Vagina (tissue), 2 donors: ENCODE measurements at regions not wholly inside any gene's neighbourhood (a gene's known extent, or its start where the extent isn't known, plus 50 kb on each side); places are given as distances from the start of the nearest gene placed in this dataset.

Source experiments
- DNase-seq, 2 donors: peaks; one replicate each; pipeline ENCODE4 v3.0.0-alpha.2; 2017; ENCODE audit errors: extremely low spot score in 2 of 2
- H3K27ac ChIP-seq: fragments of 200-600 bp; sonication (generic); one replicate; pipeline ENCODE4 v1.5.1; 2019
- H3K27me3 ChIP-seq: fragments of 200-600 bp; sonication (generic); one replicate; pipeline ENCODE4 v1.5.1; 2019
- H3K36me3 ChIP-seq, 2 donors: fragments of 200-600 bp; sonication (generic); one replicate each; pipeline ENCODE4 v1.5.1; 2017 to 2019
- H3K4me1 ChIP-seq: fragments of 200-600 bp; sonication (generic); one replicate; pipeline ENCODE4 v1.5.1; 2019
- H3K4me3 ChIP-seq, 2 donors: fragments of 200-600 bp; sonication (generic); 1 replicate in 1 of 2; 2 replicates in 1 of 2; pipeline ENCODE4 v1.5.1; 2016 to 2019
- H3K9me3 ChIP-seq: fragments of 200-600 bp; sonication (generic); one replicate; pipeline ENCODE4 v1.5.1; 2019
- CTCF ChIP-seq, 3 experiments: fragments of 450-650 bp in 2 of 3; fragments of 200-600 bp in 1 of 3; sonication (generic) in 1 of 3; IDR thresholded peaks; one replicate each; pipeline ENCODE4 v1.5.1; 2017 to 2019; ENCODE audit warnings: antibody characterized with exemption in 3 of 3, mild to moderate bottlenecking in 2 of 3, moderate library complexity in 2 of 3
- POLR2A ChIP-seq, 2 donors: fragments of 450-650 bp; IDR thresholded peaks; one replicate each; pipeline ENCODE4 v1.6.1; 2017; ENCODE audit warnings: antibody characterized with exemption in 2 of 2, mild to moderate bottlenecking in 2 of 2, moderate library complexity in 2 of 2
- POLR2AphosphoS5 ChIP-seq, 2 donors: sonication (generic); formaldehyde crosslinking; IDR thresholded peaks; one replicate each; pipeline ENCODE4 v1.9.0; 2017; ENCODE audit warnings: antibody characterized with exemption in 2 of 2, mild to moderate bottlenecking in 2 of 2, low read depth in 1 of 2; ENCODE audit not compliant: insufficient read depth in 1 of 2
- intact Hi-C: fragments of 100-400 bp; cut with DNase I; formaldehyde crosslinking; loops from one replicate; pipeline ENCODE4 v1.15.1; 2023

- no peaks in the 10 kb centered on the region for H3K27me3 ChIP-seq
- H3K36me3 ChIP-seq, result no peaks in the 10 kb centered on the region
- H3K4me3 ChIP-seq, result no peak overlapping the region
- no peaks in the 10 kb centered on the region for H3K4me1 ChIP-seq
- no peaks in the 10 kb centered on the region for H3K9me3 ChIP-seq
- TF ChIP-seq CTCF (IDR thresholded peaks at IDR 0.05) (no peak), POLR2A (IDR thresholded peaks at IDR 0.05) (no peak), POLR2AphosphoS5 (IDR thresholded peaks at IDR 0.05; ENCODE audit: insufficient read depth in 1 of 2, low read depth in 1 of 2) (no peak)
- intact Hi-C loops, result no loop called here
- no peak overlapping the region for H3K27ac ChIP-seq
- DNase-seq, result no peak
These were observed 158.0 kb upstream of the RBMS1 start for GRCh38 chr2:160651416-160652200.

GRCh38 chr2:160652236-160652635, 158.6 kb upstream of the RBMS1 start:
- no peak for DNase-seq
- no peak for TF ChIP-seq CTCF (IDR thresholded peaks at IDR 0.05)
- no peak for TF ChIP-seq POLR2A (IDR thresholded peaks at IDR 0.05)
- TF ChIP-seq POLR2AphosphoS5 (IDR thresholded peaks at IDR 0.05; ENCODE audit: insufficient read depth in 1 of 2, low read depth in 1 of 2), result no peak
- Histone ChIP-seq H3K4me3 (no peak overlapping the region), H3K36me3 (no peaks in the 10 kb centered on the region), H3K27me3 (no peaks in the 10 kb centered on the region), H3K27ac (no peak overlapping the region), H3K9me3 (no peaks in the 10 kb centered on the region), H3K4me1 (no peaks in the 10 kb centered on the region)
- intact Hi-C loops, result no loop called here

GRCh38 chr2:160657196-160657595, 163.6 kb upstream of the RBMS1 start:
- Histone ChIP-seq H3K9me3 (no peaks in the 10 kb centered on the region), H3K36me3 (no peaks in the 10 kb centered on the region), H3K4me3 (no peak overlapping the region), H3K27me3 (no peaks in the 10 kb centered on the region), H3K27ac (no peak overlapping the region), H3K4me1 (no peaks in the 10 kb centered on the region)
- DNase-seq, result no peak
- intact Hi-C loops, result no loop called here
- TF ChIP-seq POLR2AphosphoS5 (IDR thresholded peaks at IDR 0.05; ENCODE audit: insufficient read depth in 1 of 2, low read depth in 1 of 2) (no peak), POLR2A (IDR thresholded peaks at IDR 0.05) (no peak), CTCF (IDR thresholded peaks at IDR 0.05) (no peak)

- no peaks in the 10 kb centered on the region for H3K4me1 ChIP-seq
- intact Hi-C loops, result no loop called here
- no peak overlapping the region for H3K4me3 ChIP-seq
- H3K27ac ChIP-seq, result no peak overlapping the region
- H3K9me3 ChIP-seq, result no peaks in the 10 kb centered on the region
- no peaks in the 10 kb centered on the region for H3K27me3 ChIP-seq
- no peak for TF ChIP-seq POLR2AphosphoS5 (IDR thresholded peaks at IDR 0.05; ENCODE audit: insufficient read depth in 1 of 2, low read depth in 1 of 2)
- TF ChIP-seq CTCF (IDR thresholded peaks at IDR 0.05), result no peak
- TF ChIP-seq POLR2A (IDR thresholded peaks at IDR 0.05), result no peak
- H3K36me3 ChIP-seq, result no peaks in the 10 kb centered on the region
- no peak for DNase-seq
These were observed 165.2 kb upstream of the RBMS1 start for GRCh38 chr2:160658851-160659250.

- H3K27ac ChIP-seq, result no peak overlapping the region
- no peaks in the 10 kb centered on the region for H3K9me3 ChIP-seq
- H3K27me3 ChIP-seq, result no peaks in the 10 kb centered on the region
- peaks cover 4% of the 10 kb centered on the region for H3K4me1 ChIP-seq
- H3K36me3 ChIP-seq, result no peaks in the 10 kb centered on the region
- no peak for TF ChIP-seq POLR2A (IDR thresholded peaks at IDR 0.05)
- no peak for TF ChIP-seq POLR2AphosphoS5 (IDR thresholded peaks at IDR 0.05; ENCODE audit: insufficient read depth in 1 of 2, low read depth in 1 of 2)
- no peak for TF ChIP-seq CTCF (IDR thresholded peaks at IDR 0.05)
- H3K4me3 ChIP-seq, result no peak overlapping the region
- DNase-seq, result no peak
- intact Hi-C loops, result no loop called here
These were observed 167.1 kb upstream of the RBMS1 start for GRCh38 chr2:160660741-160661140.
